HCT116 (cell line): ENCODE measurements at regions not wholly inside any gene's neighbourhood (a gene's known extent, or its start where the extent isn't known, plus 50 kb on each side); places are given as distances from the start of the nearest gene placed in this dataset.

Source experiments
- ATAC-seq: fragments of 200-7000 bp; cut with Tn5 transposase; 2 replicates; pipeline ENCODE4 v1.9.1; 2020; ENCODE audit warnings: mild to moderate bottlenecking, moderate library complexity
- BruUV-seq: library from RNA; stranded (reverse); fragments of 400-500 nt; replicated peaks from 2 replicates; lab custom pipeline; 2021; lab: Mats Ljungman, UMichigan
- CTCF ChIA-PET: fragments of 300-600 bp; sonication (Branson Sonifier 250); formaldehyde crosslinking; loops from one replicate; lab custom pipeline; 2021; ENCODE audit warnings: antibody characterized with exemption; lab: Charles Lee
- POLR2A ChIA-PET: fragments of 300-600, 350-600 bp; sonication (Branson Sonifier 250); formaldehyde crosslinking; loops from one replicate; lab custom pipeline; 2021; ENCODE audit warnings: antibody characterized with exemption; lab: Charles Lee
- RAD21 ChIA-PET, 2 experiments: fragments of 300-600 bp; sonication (Branson Sonifier 250); formaldehyde crosslinking; loops; one replicate each; lab custom pipeline; 2023; ENCODE audit warnings: low total read pairs in 2 of 2; ENCODE audit not compliant: uncharacterized antibody in 2 of 2, unreplicated experiment in 2 of 2, low non-redundant PET in 1 of 2; lab: Charles Lee
- DNase-seq: peaks from one replicate; pipeline ENCODE4 v3.0.0-alpha.2; 2010; ENCODE audit warnings: low read depth, low spot score
- H2AFZ ChIP-seq: fragments of 200-600 bp; shearing (Covaris generic), sonication (generic); 2 replicates; pipeline ENCODE4 v1.6.1; 2017; ENCODE audit warnings: low read depth, mixed run types, mixed read lengths, antibody characterized with exemption, low read length; ENCODE audit not compliant: poor library complexity, severe bottlenecking
- H3K27ac ChIP-seq: 2 replicates; pipeline ENCODE4 v1.5.1; 2012; ENCODE audit warnings: low read depth, low read length
- H3K27me3 ChIP-seq: fragments of 200-600 bp; sonication (generic); 2 replicates; pipeline ENCODE4 v1.6.1; 2016; ENCODE audit warnings: mixed run types, low read length, mixed read lengths; ENCODE audit not compliant: insufficient read depth
- H3K36me3 ChIP-seq, 2 experiments: fragments of 200-500 bp in 1 of 2; fragments of 200-600 bp in 1 of 2; sonication (Bioruptor generic) in 1 of 2; sonication (generic) in 1 of 2; 2 replicates each; pipeline versions ENCODE4 v1.5.1 to v1.6.1; 2014 to 2016; ENCODE audit warnings: low read length in 2 of 2, inconsistent platforms in 1 of 2, mixed read lengths in 1 of 2, mixed run types in 1 of 2; ENCODE audit not compliant: insufficient read depth in 2 of 2, control insufficient read depth in 1 of 2
- H3K4me1 ChIP-seq, 2 experiments: fragments of 200-600 bp in 1 of 2; sonication (generic) in 1 of 2; 2 replicates each; pipeline versions ENCODE4 v1.5.1 to v1.6.1; 2012 to 2017; ENCODE audit warnings: low read length in 2 of 2, inconsistent platforms in 1 of 2, mild to moderate bottlenecking in 1 of 2, mixed read lengths in 1 of 2, mixed run types in 1 of 2, moderate library complexity in 1 of 2; ENCODE audit not compliant: insufficient read depth in 2 of 2, control insufficient read depth in 1 of 2
- H3K4me2 ChIP-seq: fragments of 200-600 bp; sonication (generic); 2 replicates; pipeline ENCODE4 v1.6.1; 2017; ENCODE audit warnings: mixed run types, low read length, mixed read lengths
- H3K4me3 ChIP-seq, 2 experiments: fragments of 200-600 bp in 1 of 2; sonication (generic) in 1 of 2; replicated peaks in 1 of 2; 2 replicates each; pipeline ENCODE4 v1.5.1; 2011 to 2016; ENCODE audit warnings: low read length in 2 of 2, control low read depth in 1 of 2, low read depth in 1 of 2, mild to moderate bottlenecking in 1 of 2, mixed read lengths in 1 of 2, mixed run types in 1 of 2
- H3K79me2 ChIP-seq: fragments of 200-600 bp; sonication (generic); 2 replicates; pipeline ENCODE4 v1.6.1; 2017; ENCODE audit warnings: mild to moderate bottlenecking, mixed run types, low read length, moderate library complexity, mixed read lengths; ENCODE audit not compliant: insufficient read depth
- H3K9ac ChIP-seq: fragments of 200-600 bp; sonication (generic); 2 replicates; pipeline ENCODE4 v1.6.1; 2016; ENCODE audit warnings: low read length, mixed read lengths
- H3K9me2 ChIP-seq: fragments of 200-600 bp; sonication (generic), shearing (Covaris generic); 2 replicates; pipeline ENCODE4 v1.6.1; 2017; ENCODE audit warnings: mixed run types, mild to moderate bottlenecking, moderate library complexity; ENCODE audit not compliant: insufficient read depth
- H3K9me3 ChIP-seq, 2 experiments: fragments of 200-500 bp in 1 of 2; fragments of 200-600 bp in 1 of 2; sonication (Bioruptor generic) in 1 of 2; sonication (generic) in 1 of 2; 2 replicates each; pipeline ENCODE4 v1.6.1; 2014 to 2017; ENCODE audit warnings: low read length in 2 of 2, mixed read lengths in 2 of 2, inconsistent platforms in 1 of 2, low read depth in 1 of 2, mild to moderate bottlenecking in 1 of 2, mixed run types in 1 of 2, moderate library complexity in 1 of 2; ENCODE audit not compliant: control insufficient read depth in 1 of 2, insufficient read depth in 1 of 2
- H4K20me1 ChIP-seq: fragments of 200-600 bp; sonication (generic), shearing (Covaris generic); 2 replicates; pipeline ENCODE4 v1.6.1; 2017; ENCODE audit warnings: mixed run types, mild to moderate bottlenecking, moderate library complexity; ENCODE audit not compliant: insufficient read depth
- CBX3 ChIP-seq: IDR thresholded peaks from 2 replicates; pipeline ENCODE4 v1.6.1; 2012; ENCODE audit warnings: low read depth
- CEBPB ChIP-seq: IDR thresholded peaks from 2 replicates; pipeline ENCODE4 v1.6.1; 2012; ENCODE audit warnings: low read depth
- CTCF ChIP-seq, 3 experiments: fragments of 200-600 bp in 1 of 3; sonication (generic) in 1 of 3; IDR thresholded peaks in 2 of 3; conservative IDR thresholded peaks in 1 of 3; 2 replicates each; pipeline ENCODE4 v1.5.1; 2012 to 2017; ENCODE audit warnings: low read depth in 2 of 3, low read length in 2 of 3, antibody characterized with exemption in 1 of 3, borderline replicate concordance in 1 of 3, control low read depth in 1 of 3, mild to moderate bottlenecking in 1 of 3, mixed read lengths in 1 of 3, mixed run types in 1 of 3, moderate library complexity in 1 of 3; ENCODE audit not compliant: insufficient read depth in 1 of 3
- EGR1 ChIP-seq: IDR thresholded peaks from 2 replicates; pipeline ENCODE4 v1.6.1; 2012; ENCODE audit warnings: low read depth
- EZH2 ChIP-seq: fragments of 200-600 bp; sonication (generic); IDR thresholded peaks from 2 replicates; pipeline ENCODE4 v1.6.1; 2017; ENCODE audit warnings: antibody characterized with exemption, mixed run types
- EZH2phosphoT487 ChIP-seq: fragments of 200-600 bp; IDR thresholded peaks from 2 replicates; pipeline ENCODE4 v1.6.1; 2018; ENCODE audit warnings: antibody characterized with exemption, borderline replicate concordance
- FOSL1 ChIP-seq: IDR thresholded peaks from 2 replicates; pipeline ENCODE4 v1.6.1; 2012; ENCODE audit warnings: low read depth
- JUND ChIP-seq: IDR thresholded peaks from 2 replicates; pipeline ENCODE4 v1.6.1; 2012
- POLR2A ChIP-seq: IDR thresholded peaks from 2 replicates; pipeline ENCODE4 v1.7.0; 2011; ENCODE audit warnings: borderline replicate concordance; ENCODE audit not compliant: insufficient read depth, insufficient read length; ENCODE audit errors: extremely low read depth
- POLR2AphosphoS5 ChIP-seq: IDR thresholded peaks from 2 replicates; pipeline ENCODE4 v1.6.1; 2011; ENCODE audit warnings: mild to moderate bottlenecking, low read depth, low read length, moderate library complexity
- RAD21 ChIP-seq: IDR thresholded peaks from 2 replicates; pipeline ENCODE4 v1.6.1; 2012; ENCODE audit warnings: low read depth, mild to moderate bottlenecking
- REST ChIP-seq: IDR thresholded peaks from 2 replicates; pipeline ENCODE4 v1.6.1; 2012; ENCODE audit warnings: low read depth
- SIN3A ChIP-seq: IDR thresholded peaks from 2 replicates; pipeline ENCODE4 v1.6.1; 2012; ENCODE audit warnings: low read depth
- SP1 ChIP-seq: IDR thresholded peaks from 2 replicates; pipeline ENCODE4 v1.6.1; 2012; ENCODE audit warnings: low read depth
- SRF ChIP-seq: IDR thresholded peaks from 2 replicates; pipeline ENCODE4 v1.6.1; 2012; ENCODE audit warnings: low read depth
- TCF7L2 ChIP-seq: IDR thresholded peaks from 2 replicates; pipeline ENCODE4 v1.7.0; 2011; ENCODE audit warnings: borderline replicate concordance, inconsistent platforms; ENCODE audit not compliant: insufficient read depth, insufficient read length; ENCODE audit errors: extremely low read depth
- ZFX ChIP-seq: fragments of 450-650 bp; IDR thresholded peaks from 2 replicates; pipeline ENCODE4 v1.6.1; 2017
- ZNF274 ChIP-seq: fragments of 200-500 bp; sonication (Bioruptor generic); IDR thresholded peaks from 2 replicates; pipeline ENCODE4 v1.6.1; 2014; ENCODE audit warnings: mild to moderate bottlenecking, low read depth, low read length, inconsistent platforms
- intact Hi-C: fragments of 100-400 bp; cut with micrococcal nuclease; formaldehyde crosslinking; loops from 2 replicates; pipeline ENCODE4 v1.10.0; 2022

GRCh38 chr20:5432030-5432429 lies 115.3 kb upstream of the PROKR2 start:
- no peak for TF ChIP-seq ZNF274
- TF ChIP-seq CTCF (IDR thresholded peaks at IDR 0.05 in 2 of 3, conservative IDR thresholded peaks at IDR 0.05 in 1 of 3; ENCODE audit: borderline replicate concordance in 1 of 3, insufficient read depth in 1 of 3, low read depth in 2 of 3, low read length in 2 of 3): no peak
- no peak for TF ChIP-seq CEBPB
- no peak for TF ChIP-seq CBX3
- no peak for TF ChIP-seq RAD21
- TF ChIP-seq REST: no peak
- no peak for TF ChIP-seq FOSL1
- no peak for TF ChIP-seq POLR2A
- TF ChIP-seq TCF7L2: no peak
- no peak for TF ChIP-seq SRF
- TF ChIP-seq SP1: no peak
- no peak for TF ChIP-seq JUND
- no peak for TF ChIP-seq EZH2
- no peak for TF ChIP-seq EZH2phosphoT487
- TF ChIP-seq EGR1: no peak
- no peak for TF ChIP-seq SIN3A
- TF ChIP-seq POLR2AphosphoS5: no peak
- no peak for TF ChIP-seq ZFX
- Histone ChIP-seq H3K79me2 (no peaks in the 10 kb centered on the region), H3K27ac (no peak overlapping the region), H3K27me3 (peaks cover 14% of the 10 kb centered on the region; the same call in 1 of the 2 replicates), H3K9me3 (no peaks in the 10 kb centered on the region), H3K4me3 (no peak overlapping the region), H2AFZ (no peak overlapping the region), H3K9ac (no peak overlapping the region), H4K20me1 (no peaks in the 10 kb centered on the region), H3K4me1 (no peaks in the 10 kb centered on the region), H3K36me3 (no peaks in the 10 kb centered on the region), H3K4me2 (no peak overlapping the region), H3K9me2 (no peaks in the 10 kb centered on the region)
- POLR2A ChIA-PET: no interaction called here
- DNase-seq (no peak), ATAC-seq (no peak)
- CTCF ChIA-PET: interaction anchor here (1.0 kb wide), 1 partner anchor 29 kb away, joined by 3 read pairs; no protein-coding TSS in a partner anchor
- intact Hi-C loops: no loop called here
- RAD21 ChIA-PET: interaction anchor here in 1 of 2 experiments (0.6 kb wide), 1 partner anchor 340 kb away, joined by 4 read pairs; no protein-coding TSS in a partner anchor
- BruUV-seq: no TSS peak
